ENCODE measurements at regions not wholly inside any gene's neighbourhood (a gene's known extent, or its start where the extent isn't known, plus 50 kb on each side); places are given as distances from the start of the nearest gene placed in this dataset.
A peak's percentile ranks its signal among the peaks of the same experiment; 100 is the strongest.

DNA sequence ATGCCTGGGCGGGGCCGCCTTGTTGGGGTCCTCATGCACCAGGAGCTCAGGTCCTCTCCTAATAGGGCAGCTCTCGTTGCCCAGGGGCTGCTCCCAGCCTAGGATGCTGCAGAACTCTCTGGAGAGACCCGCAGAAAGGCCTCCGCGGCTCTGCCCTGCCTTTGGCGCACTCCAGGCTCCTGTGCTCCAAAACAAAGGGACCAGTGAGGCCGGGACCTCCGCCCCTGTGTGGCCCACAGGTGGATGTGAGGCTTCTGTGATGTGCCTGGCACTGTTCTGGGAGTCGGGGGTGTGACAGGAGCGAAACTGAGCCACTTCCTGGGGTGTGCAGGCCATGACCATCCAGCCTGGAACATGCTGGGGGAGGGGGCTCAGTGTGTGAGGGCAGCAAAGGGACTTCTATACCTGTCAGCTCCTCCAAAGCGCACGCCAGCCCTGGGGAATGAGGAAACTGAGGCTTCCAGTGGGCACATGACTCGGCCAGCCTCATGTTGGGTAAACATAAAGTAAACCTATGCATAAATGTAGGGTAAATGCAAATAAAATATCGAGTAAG lies 153.2 kb downstream of the IRF8 start:
- no peak for DNase-seq

DNA sequence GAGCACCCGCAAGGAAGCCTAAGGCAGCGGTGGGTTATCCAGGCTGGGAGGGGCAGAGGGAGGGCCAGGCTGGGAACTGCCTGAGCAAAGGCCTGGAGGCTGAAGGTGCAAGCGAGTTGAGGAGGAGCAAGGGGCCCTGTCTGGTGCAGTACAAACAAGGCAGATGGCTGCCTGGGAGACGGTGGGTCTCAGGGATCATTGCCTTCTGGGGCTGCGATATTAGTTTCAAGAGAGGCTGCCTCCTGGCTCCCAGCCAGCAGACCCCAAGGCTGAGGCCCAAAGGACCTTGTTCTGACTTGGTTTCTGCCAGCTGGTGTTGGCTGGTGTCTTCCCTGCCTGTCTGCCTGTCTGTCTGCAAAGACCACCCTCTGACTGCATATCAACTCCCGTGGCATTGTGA lies 154.0 kb downstream of the IRF8 start:
- DNase-seq = no peak

DNA sequence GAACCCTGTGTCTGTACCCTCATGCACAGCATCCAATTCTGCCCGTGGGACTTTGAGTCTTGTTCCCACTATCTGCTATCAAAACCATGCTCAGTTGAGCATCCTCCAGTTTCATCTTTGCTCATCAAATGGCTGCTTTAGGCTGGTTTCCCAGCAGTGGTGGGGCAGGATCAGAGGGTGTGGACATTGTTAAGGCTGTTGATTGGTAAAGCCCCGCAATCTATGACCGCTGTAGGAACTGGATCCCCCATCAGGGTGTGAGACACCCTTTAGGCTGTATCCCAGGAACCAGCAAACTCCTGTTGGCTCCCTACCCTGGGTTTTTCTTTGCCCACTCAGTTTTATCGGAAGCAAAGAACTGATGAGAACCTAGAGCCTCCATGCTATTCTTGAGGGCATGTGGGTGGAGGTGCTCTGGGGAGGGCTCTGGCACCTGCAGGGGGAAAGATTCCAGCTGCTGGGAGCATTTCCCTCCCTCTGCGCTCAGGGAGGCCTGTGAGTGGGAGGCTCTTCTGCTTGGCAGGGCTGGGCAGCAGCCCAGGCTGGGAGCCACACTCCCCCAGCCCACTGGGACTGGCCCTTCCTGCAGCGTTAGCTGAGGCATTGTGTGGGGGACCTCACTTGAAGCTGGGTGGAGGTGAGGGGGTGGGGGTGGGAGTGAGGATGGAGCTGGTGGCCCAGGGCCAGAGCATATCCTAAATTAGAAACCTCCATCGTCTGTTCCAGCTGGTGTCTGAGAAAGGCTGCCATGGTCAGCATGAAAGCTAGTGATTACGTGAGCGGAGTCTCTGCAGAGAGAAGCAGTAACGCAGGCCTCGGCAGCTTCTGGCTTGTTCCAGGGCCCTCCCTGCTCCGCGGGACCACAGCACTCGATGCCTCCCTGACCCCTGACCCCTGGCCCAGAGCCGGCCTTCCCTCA lies 160.6 kb downstream of the IRF8 start:
- DNase-seq = peak in 2 of 51 donors; percentile 8 to 26

DNA sequence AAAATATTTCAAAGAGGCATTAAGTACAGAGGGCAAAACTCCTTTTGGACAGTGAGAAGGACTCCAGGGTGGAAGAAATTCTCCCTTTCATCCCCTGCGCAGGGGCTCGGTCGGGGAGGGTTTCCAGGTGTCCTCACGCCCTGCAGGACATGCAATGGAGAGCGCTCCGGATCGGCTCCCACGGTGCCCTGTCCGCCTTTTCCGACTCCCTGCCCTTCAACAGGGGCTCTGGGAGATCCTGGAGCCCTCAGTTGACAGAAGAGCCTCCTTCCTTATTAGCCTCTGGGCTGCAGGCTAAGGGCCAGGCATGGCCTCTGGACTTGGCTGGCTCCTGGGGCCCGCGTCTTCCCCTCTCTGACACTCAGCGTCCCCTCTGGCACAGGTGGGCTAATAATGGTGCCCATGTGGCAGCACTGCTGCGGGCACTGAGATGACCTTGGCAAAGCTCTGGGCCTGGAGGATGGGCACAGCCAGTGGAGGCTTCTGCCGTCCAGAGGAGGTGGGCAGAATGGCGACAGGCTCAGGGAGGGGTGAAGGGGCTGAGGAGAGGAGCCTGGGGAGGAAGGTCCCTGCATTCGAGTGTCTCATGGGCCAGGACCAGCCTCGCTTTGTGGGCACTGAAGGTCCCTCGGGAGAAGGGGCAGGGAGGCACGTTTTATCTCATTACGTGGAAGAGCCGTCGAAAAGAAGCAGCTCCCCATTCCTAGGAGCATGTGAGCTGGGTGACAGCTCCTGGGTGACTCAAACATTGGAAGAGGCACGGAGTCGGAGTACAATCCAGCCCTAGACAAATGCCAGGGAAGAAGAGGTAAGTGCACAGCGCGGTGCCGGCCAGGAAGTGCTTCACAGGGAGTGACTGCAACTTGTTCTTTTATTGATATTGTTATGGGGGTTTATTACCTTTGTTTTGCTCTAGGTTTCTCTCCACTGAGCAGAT lies 161.7 kb downstream of the IRF8 start:
- no peak for DNase-seq

DNA sequence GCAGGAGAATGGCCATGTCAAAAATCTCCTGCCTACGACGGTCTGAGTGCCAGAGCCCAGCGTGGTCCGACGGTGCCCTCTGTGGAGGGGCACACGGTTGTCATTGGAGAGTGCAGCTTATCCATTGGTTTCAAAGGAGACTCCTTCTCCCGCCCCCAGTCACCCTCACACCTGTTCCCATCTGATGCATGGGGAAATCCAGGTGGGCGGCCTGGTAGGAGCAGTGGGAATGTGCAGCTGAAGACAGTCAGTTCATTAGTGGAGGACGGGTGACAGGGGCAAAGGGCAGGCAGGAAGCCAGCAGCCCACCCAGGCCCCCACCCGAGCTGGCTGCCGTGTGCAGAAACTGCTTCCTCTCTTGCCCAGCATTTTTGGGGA lies 162.3 kb downstream of the IRF8 start:
- no peak for DNase-seq

DNA sequence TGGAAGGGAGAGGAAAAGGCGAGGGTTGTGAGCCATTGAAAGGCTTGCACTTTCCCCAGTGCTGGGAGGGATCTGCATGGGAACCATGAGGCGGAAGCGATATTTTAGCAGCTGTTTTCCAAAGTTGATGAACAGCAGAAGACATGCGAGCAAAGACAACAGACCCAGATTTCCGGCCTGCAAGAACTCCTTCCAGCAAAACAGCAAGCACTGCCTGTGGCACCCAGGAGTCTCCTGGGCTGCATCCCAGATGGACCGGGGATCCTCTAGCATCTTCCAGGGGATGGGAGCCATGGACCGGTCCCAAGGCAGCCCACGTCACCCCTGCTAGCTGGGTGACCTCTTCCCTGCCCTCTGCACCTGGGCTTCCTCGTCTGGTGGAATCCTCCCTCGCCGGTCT lies 162.8 kb downstream of the IRF8 start:
- no peak for DNase-seq

DNA sequence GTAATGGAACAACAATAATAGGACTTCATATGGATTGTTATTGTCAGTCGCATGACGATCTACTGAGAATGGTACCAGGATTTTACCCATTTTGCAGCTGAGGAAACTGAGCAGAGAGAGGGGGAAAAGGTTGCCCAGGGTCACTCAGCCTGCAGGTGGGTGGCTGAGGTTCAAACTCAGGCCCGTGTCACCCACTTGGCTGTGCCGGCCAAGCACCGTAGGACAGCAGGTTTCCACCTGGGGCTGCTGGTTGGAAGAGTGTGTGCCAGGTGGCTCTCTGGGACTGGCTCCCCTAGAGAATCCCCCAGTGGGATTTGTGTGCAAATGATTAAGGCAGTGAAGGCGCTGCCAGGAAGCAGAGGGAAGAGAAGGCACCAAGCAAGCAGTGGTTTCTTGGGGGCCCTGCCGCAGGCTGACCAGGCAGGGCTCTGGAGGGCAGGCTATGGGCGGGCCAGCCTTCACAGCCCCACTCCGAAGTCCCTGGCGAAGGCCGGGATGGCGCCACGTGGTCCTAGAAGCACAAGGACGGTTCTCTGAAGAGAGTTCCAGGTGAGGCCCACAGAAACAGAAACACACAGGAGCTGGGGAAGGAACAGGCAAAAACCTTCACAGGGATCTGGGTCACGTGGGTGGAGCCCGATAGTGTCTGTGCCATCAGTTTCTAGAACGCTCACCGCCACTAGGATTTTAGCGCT lies 163.5 kb downstream of the IRF8 start:
- no peak for DNase-seq

DNA sequence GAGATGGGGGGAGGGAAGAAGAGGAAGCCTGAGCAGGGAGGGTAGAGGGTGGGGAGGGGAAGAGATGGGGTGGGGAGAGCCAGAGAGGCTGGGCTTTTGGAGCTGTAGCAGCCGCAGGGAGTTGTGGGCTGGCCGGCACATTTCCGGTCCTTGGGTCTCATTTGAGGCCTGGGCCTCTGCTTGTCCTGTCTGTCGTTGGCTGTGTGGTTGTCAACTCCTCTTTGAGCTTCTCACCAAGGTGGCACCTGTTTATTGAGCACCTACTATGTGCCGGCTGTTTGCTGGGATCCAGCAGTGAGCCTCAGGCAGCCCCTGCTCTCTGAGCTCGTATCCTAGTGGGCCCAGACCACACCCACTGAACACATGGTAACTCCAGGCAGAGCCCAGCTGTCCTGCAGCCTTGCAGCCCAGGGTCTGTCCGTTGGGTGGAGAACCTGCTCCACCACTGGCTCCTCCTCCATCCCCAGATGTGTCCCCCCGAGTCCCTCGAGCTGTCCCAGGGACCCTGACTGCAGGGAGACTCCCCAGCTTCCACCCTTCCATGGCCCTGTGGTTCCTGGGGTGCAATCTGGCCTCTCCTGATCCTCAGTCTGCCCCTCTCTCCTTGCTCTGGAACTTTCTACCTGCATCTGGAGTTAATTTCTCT lies 164.9 kb downstream of the IRF8 start:
- no peak for DNase-seq

DNA sequence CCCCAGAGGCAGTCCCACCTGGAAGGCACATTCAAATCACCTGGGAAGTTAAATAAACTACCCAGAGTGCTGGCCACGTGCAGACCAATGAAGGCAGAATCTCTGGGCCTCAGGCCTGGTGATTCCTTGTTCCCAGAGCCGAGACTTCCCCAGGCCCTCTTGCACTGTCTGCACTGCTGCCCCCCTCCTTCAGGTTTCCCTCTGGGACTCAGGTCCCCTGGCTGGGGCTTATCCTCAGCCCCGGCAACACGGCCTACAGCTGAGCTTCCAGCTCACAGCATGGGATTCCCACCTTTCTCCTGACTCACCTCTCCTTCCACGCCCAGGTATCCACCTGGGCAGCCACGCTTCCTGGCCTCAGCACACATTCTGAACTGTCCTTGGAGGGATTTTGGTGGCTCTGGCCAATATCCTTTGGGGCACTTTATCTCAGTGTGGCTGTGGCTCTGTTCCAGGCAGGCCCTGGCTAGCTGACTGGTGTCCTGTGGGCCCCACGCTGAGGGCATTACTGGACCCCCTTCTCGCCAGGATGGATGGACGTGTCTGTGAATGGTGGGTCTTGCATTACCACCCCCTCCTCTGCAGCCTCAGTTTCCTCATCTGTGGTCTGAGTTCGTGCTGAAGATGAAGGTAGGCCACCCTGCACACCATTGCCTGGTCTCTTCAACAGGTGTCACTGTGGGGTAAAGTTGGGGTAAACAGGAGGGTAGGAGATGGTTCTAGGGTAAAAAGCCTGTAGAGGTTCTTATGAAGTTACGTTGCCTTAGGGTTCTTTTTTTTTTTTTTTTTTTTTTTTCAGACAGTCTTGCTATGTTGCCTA lies 165.7 kb downstream of the IRF8 start:
- DNase-seq = no peak

DNA sequence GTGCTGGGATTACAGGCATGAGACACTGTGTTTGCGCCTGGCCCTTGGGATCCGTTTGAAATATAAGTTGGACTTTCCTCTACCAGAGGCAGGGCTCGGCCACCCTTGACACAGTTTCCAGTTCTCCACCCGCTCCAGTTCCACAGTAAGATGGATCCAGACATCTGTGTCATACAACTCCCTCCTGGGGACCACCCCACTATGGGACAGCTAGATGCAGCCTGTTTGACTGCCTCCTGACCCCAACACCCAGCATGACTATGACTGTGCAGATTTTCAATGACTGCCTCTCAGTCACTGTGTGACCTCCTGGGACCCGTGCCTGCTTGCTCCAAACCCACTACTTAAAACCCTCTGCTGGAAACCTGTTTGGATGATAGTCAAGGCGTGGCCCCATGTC lies 166.7 kb downstream of the IRF8 start:
- DNase-seq = no peak

DNA sequence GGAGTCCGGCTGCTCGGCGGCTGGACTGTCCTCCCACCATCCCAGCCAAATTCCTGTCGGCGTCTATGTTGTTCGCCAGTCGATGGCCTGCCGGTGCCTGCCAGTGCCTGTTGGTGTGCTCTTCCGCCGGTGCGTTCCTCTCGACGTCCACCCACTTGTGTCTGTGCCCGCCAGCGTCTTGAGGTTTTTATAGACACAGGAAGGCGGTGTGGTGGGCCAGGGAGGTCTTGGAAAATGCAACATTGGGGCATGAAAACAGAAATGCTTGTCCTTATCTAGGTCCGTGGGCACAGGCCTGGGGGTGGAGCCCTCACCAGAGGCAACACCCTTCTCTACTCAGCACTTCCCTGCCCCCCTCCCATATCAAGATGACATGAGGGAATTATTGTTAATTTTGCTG lies 167.8 kb downstream of the IRF8 start:
- no peak for DNase-seq

DNA sequence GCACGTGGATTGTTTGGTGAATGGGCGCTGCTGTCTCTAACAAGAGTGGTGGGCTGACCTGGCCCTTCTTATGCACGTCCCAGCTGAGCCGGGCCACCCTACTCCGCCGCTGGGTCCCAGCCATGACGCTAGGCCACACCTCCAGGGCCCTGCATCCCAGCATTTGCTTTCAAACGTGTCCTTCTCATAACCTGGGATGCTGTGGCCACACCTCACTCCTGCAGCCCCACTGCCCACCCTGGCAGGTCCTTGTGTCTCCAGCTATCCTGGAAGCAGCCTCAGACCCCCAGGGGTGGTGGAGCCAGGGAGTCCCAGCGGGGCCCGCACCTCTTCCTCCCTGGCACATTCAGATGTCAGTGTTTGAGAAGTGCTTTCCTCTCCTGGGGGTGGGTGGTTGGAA lies 168.6 kb downstream of the IRF8 start:
- DNase-seq = no peak

DNA sequence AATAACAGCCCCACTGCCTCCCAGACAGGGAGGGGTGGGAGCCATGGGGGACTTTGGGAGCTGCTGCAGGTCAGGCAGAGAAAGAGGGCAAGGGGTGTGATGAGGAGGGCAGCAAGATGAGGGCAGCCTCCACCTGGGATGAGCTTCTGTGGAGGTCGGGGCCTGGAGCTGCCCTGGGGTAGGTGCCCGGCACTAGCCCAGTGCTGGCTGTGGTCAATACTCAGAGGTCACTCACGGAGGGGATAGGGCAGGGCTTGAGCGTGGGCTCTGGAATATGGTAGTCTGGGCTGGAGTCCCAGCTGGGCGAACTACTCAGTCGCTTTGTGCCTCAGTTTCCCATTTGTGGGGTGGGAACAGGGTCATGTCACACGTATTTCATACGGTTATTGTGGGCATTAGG lies 169.0 kb downstream of the IRF8 start:
- DNase-seq = no peak

DNA sequence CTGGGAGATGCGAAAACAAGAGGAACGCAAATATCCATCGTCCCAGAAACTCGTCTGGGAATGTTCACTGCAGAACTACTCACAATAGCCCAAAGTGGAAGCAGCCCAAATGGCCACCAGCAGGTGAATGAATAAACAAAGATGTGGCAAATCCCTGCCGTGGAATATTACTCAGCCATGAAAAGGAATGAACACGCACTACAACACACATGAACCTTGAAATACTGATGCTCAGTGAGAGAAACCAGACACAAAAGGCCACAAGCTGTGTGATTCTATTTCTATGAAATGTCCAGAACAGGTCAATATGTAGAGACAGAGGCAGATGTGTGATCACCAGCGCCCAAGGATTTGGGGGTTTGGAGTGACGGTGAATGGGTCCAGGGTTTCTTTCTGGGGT lies 169.8 kb downstream of the IRF8 start:
- no peak for DNase-seq

DNA sequence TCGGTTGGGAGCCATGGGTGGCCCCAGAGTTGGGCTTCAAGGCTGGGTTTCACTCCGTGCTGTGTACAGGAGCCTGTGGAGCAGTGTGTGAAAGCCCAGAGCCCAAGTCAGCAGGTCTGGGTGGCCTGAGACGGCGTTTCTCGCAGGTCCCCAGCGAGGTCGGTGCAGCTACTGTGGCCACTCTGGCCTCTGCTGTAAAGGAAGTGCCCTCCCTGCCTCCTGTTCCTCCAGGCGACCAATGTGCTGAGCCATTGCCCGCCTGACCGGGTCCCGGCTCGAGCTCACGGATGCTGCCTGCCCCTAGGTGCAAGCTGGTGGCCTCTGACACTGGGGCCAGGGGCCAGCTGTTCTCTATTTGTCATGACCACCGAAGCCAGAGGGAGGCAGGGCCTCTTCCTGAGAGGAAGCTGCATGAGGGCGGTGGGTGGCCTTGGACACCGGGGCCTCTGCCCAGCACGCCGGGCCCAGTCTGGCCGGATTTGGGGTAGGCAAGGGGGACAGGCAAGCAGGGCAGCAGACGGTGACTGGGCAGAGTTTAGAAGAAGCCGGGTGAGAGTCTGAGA lies 170.9 kb downstream of the IRF8 start:
- no peak for DNase-seq

DNA sequence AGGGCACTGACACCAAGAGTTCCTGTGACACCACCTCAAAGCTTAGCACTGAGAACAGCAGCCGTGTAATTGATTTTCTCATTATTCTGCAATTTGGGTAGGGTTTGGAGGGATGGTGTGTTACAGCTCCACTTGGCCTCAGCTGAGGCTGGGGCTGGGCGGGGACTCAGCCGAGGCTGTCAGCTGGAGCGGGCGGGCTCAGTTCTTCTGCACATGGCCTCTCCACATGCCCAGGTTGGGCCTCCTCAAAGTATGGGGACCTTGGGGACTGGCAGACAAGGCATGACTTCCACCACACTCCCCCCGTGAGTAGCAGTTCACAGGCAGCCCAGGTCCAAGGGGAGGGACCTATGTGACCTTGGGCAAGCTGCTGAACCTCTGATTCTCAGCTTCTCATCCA lies 171.5 kb downstream of the IRF8 start:
- no peak for DNase-seq

DNA sequence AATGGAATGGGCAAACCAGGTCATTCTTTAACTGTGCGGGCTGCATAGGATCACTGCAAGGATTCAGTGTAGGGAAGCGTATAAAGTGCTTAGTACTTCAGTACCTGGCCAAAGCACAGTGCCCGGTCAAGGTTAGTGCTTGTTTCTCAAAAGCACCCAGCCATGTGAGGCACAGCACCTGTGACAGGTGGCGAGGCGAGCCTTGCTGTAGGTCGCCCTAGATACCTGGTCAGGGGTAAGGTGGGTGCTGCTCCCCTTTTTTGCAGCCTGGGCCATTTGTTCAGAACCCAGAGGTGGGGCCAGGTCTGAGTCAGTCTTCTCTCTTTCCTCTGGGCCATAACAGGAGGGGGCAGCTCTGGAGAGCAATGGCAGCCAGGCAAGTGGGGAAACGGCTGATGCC lies 172.0 kb downstream of the IRF8 start:
- no peak for DNase-seq

DNA sequence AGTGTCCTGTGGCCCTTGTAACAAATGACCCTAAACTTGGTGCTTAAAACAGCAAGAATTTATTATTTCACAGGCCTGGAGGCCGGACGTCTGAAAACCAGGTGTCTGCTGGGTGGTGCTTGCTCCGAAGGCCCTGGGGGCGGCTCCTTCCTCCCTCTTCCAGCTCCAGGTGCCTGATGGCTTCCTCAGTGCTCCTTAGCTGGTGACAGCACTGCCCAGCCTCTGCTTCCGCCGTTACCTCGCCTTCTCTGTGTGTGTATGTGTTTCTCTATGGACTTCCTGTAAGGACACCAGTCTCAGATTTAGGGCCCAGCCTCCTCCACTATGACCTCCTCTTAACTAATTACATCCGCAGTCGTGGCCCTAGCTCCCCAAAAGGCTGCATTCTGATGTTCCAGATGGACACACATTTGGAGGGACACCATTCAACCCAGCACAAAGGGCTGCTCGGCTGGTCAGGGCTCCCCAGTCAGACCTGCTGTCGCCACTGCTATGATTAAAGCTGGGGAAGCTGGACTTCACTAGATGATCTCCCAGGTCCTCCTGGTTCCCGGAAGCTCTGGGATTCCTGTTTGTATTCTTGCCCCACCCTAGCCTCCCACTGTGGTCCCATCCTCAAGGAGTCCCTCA lies 172.8 kb downstream of the IRF8 start:
- DNase-seq = no peak

All from hypothalamus (tissue), 51 donors.